GM18508 (cell line): ENCODE measurements at regions not wholly inside any gene's neighbourhood (a gene's known extent, or its start where the extent isn't known, plus 50 kb on each side); places are given as distances from the start of the nearest gene placed in this dataset.
"Not testable (repeated sequence)": the region's sequence is repeated elsewhere in the genome, so short reads cannot be mapped to it uniquely, and the experiment has no call there.

Experiments used
- ATAC-seq: cut with Tn5 transposase; IDR thresholded peaks from one replicate; pipeline ENCODE4 v1.9.1; 2021; ENCODE audit warnings: moderate number of reproducible peaks; ENCODE audit not compliant: insufficient read depth, unreplicated experiment

DNA sequence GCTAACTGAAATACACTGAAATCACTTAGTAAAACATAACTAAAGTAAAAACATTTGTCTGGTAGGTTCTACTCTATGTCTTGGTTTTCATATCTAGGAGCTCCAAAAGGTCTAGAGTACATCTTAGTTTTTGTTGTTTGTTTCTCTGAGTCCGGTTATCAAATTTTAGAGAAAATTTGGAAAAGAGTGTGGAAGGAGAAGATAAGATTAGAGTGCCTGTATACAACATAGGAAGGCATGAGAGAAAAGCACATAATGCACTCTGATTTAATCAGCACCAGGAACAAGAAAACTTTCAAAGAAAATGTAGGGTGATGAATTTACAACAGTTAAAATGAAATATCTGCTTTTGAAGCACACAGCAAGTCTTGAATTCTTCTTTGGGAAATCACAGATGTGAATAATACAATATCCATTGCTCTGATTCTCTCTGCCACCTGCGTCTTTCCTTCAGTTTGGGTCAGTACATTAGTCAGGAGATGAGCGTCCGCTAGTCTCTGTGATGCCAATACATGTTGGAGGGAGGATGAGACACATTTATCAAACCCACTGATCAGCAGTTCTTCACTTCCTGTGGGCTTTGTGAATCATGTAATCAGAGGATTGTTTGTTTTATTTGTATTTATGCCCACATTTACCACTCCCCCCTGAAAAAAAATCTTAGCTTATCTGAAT is 477.8 kb upstream of the GCFC2 start:
- ATAC-seq, result no peak

DNA sequence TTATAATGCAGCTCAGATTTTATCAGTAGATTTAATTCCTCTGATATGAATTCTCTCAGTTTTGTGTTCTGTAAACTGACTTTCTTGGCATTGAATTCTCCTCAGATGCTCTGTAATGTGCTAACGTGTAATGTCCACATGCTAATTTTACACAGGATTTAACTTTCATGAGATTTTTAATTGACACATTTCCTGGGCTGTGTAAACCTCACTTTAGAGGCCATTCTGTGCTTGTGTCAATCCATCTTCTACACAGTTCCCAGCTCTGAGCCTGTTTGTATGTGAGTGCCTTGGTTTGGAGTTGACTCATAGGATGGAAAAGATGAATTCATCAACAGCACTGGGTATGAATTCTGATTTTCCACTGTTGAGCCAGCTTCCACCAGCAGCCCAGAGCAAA is 476.7 kb upstream of the GCFC2 start:
- no peak for ATAC-seq

DNA sequence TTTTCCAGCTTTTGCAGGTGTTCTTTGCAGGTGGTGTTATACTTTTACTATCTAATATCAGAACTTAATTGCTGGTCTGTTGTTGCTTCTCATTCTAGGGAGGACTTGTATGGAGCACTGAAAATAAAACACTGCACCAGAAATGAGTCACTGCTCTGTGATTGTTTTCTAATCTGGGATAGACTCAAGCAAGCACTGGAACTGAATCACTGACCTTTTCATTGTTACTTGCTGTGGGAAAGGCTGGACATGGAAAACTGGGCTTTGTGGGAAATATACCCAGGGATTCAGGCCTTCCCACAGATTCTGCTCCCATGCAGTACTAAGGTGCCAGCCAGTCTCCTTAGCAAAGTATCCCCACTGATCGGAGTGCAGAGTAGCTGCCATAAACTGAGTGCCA is 470.0 kb upstream of the GCFC2 start:
- no peak for ATAC-seq

DNA sequence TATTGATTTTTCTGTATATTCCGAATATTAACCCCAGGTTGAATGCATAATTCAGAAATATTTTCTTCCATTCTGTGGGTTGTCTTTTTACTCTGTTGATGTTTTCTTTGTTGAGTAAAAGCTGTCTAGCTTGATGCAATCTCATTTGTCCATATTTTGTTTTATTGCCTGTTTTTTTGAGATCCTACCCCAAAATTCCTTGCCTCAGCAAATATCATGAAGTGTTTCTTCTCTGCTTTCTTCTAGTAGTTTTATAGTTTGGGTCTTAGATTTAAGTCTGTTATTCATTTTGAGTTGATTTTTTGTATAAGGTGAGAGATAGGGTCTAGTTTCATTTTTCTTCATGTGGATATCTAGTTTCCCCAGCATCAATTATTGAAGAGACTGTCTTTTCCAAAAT is 467.9 kb upstream of the GCFC2 start:
- ATAC-seq, result no peak

DNA sequence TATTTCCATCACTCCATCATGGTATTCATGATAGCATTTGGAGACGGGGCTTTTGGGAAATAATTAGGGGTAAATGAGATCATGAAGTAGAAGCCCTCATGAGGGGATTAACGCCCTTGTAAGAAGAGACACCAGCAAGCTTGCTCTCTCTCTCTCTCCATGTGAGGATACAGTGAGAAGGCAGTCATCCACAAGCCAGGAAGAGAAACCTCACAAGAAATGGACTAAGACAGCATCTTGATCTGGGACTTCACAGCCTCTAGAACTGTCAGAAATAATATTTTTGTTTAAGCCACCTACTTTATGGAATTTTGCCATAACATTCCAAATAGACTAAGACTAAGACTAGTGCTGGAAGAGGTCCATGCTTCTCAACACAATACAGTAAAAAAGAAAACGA is 464.6 kb upstream of the GCFC2 start:
- no peak for ATAC-seq

DNA sequence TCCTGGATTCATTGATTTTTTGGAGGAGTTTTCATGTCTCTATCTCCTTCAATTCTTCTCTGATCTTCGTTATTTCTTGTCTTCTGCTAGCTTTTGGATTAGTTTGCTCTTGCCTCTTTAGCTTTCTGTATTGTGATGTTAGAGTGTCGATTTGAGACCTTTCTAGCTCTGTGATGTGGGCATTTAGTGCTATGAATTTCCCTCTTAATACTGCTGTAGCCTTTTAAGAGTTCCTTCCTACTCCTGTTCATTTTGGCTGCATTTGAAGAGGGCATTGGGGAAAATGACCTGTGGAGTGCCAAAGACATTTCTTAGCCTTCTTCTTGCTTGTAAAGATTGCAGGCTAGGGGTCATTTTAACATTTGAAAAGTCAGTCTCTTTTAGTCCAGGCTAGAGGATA is 463.8 kb upstream of the GCFC2 start:
- no peak for ATAC-seq

DNA sequence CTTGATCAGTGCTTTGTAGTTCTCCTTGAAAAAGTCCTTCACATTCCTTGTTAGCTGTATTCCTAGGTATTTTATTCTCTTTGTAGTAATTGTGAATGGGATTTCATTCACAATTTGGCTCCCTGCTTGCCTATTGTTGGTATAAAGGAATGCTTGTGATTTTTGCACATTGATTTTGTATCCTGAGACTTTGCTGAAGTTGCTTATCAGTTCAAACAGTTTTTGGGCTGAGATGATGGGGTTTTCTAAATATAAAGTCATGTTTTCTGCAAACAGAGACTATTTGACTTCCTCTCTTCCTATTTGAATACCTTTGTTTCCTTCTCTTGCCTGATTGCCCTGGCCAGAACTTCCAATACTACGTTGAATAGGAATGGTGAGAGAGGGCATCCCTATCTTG is 462.5 kb upstream of the GCFC2 start:
- ATAC-seq, result not testable (repeated sequence)

DNA sequence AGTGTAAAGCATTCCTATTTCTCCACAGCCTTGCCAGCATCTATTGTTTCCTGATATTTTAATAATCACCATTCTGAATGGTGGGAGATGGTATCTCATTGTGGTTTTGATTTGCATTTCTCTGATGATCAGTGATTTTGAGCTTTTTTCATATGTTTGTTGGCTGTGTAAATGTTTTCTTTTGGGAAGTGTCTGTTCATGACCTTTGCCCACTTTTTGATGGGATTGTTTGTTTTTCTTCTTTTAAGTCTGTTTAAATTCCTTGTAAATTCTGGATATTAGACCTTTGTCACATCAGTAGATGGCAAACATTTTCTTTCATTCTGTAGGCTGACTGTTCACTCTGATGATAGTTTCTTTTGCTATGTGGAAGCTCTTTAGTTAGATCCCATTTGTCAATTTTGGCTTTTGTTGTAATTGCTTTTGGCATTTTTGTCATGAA is 461.5 kb upstream of the GCFC2 start:
- not testable (repeated sequence) for ATAC-seq

DNA sequence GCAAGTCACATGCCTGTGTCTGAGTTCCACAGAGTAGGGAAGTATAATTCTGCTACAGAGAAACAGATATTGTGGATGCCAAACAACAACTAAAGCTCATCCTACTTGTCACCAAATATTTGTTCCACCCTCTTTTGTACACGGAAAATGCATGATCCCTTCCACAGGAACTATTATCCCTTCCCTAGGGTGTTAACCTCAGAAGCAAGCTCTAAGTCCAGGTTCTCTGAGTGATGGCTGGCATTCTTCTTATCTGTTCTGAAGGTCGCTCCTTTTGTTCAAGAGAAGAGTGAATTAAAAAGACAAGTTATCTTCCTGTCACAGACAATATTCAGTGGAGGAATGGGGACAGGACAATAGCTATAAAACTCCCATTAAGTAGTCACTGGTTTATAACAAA is 460.1 kb upstream of the GCFC2 start:
- ATAC-seq, result no peak

DNA sequence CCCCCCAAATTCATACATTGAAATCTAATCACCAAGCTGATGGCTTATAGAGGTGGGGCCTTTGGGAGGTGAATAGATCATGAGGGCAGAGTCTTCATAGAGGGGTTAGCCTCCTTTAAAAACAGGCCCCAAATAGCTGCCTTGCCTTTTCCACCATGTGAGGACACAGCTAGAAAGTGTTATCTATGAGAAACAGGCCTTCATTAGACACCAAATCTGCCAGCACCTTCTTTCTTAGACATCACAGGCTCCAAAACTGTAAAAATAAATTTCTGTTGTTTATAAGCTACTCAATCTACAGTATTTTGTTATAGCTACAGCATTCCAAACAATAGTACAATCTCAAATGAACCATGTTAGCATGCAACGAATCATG is 459.3 kb upstream of the GCFC2 start:
- ATAC-seq, result no peak

DNA sequence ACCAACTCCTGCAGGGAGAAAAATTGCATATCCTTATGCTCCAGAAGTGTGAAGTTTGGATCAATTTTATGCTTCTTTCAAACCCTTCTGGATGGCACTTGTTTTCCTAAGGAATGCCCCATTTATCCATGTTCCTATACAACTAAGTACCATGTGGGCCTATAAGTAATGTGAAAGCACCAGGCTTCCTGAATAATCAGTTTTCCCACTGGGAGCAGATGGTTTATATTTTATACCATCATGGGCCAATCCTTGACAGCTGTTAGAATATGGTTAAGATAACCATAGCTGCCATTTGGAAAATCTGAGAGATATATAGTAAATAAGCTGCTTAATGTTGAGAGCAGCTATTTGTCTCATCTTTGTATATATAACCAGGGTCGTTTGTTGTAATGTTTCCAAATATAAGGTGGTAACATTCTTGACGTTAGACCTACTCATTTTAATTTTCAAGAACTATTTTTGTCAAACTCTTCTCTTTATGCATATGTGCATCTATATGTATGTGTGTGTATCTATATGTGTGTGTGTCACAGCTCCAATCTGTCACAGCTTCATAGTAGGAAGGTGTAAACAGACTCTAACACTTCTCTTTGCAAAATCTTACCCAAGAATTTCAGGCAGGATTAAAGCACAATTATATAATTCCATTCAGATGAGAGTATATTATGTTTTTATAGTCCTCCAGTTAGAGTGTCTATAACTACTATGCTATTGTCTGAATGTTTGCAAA is 458.7 kb upstream of the GCFC2 start:
- ATAC-seq, result no peak

DNA sequence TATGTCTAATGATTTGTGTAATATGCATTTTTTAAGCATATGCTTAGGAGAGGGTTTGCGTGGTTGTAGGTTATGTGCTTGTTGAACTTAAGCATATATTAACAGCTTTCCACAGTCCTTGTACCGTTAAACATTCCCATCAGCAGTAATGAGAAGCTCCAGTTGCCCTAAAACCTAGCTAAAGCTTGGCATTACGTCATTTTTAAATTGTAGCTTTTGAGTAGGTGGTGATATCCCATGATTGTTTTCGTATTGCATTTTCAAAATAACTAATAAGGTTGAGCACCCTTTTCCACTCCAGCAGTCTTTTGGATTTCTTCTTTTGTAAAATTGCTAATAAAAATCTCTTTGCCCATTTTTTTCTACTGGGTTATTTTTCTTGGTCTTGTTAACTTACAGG is 453.1 kb upstream of the GCFC2 start:
- ATAC-seq, result no peak

DNA sequence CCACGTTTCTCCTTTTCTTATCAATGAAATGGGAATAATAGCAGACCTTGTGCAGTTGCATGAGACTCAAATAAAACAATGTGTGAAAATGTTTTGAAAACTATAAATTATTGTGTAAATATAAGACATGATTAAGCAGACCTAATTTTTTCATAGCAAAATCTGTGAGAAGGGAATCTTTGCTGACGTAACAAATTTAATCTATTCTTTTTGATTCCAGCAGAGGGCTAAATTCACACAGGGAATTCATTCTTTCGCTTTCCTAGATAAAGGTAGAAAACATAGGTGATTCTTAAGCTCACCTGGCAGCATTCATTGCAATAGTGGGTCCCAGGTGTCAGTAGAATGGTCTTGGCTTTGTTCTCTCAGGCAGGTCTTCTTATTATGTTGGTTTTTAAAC is 450.0 kb upstream of the GCFC2 start:
- no peak for ATAC-seq

DNA sequence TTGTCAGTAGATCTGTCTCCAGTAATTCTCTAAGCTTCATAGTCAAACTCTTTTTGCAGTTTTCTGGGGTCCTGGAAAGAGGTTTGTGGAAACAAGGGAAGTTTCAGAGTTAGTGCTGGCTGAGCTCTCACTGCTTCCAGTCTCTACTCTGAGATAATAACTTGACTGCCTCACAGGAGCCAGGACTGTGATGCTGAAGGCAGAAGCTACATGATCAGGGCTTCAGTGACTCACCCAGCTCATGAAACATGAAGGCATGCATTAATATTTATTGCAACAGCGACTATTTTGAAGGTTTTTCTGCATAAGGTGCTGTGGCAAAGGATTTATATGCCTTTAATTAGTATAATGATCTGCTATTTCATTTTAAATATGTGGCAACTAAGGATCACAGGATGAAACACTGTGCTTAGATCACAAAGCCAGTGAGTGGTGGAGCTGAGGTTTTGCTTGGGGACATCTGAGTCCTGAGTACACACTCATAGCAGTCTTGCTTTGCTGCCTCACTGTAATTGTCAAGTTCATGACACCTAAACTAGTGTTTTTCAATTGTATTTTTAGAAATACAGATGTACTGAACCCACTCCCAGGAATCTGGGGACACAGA is 448.4 kb upstream of the GCFC2 start:
- ATAC-seq, result no peak

DNA sequence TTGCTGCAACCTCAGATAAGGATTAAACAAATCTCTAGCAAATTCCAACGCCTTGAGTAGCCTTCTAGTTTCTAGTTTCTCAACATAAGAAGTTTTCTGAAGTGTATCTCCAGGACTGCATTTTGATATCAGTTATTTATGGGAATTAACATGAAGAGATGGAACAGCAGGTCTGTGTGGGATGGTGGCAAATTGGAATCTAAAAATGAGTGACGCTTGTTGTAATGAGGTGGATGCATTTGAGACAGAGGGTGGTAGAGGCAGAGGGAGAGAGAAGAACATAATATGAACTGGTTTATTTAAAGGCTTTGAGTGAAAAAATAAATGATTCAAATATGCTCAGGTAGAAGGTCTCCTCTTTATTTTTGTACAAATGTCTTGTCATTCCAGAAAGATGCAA is 446.8 kb upstream of the GCFC2 start:
- ATAC-seq, result no peak

DNA sequence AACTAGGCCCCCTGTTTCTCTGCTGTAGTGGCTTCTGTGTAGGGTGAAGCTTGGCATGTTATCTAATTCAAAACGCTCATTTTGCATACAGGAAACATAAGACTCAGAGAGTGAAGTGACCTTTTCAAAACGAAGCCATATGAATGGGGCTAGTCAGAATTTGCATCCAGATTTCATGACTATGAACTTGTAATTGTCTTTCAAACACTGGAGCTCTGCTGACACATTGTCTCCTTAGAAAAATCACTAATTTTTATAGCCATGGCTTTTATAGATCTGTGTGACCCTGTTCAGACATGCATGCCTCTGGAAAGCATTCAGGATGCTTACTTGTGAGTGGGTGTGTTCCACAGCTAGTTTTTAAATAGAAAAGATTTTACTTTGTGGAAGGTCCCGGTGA is 444.3 kb upstream of the GCFC2 start:
- ATAC-seq, result no peak

DNA sequence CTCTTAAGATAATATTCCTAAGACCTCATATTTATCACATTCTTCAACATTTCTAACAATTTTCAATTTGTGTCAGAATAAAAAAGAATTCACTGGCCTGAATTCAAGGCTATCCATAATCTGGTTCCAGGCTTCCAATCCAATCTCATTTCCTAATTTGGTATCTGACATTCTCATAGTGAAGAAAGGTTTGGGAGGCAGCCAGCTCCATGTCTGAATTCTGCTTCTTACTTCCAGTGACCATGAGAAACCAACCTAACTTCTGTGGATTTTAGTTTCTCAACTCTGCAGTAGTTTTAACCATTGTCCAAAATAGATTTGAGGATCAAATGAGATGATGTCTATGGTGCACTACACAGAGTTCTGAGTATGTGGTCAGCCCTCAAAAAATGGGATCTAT is 439.1 kb upstream of the GCFC2 start:
- ATAC-seq, result no peak

DNA sequence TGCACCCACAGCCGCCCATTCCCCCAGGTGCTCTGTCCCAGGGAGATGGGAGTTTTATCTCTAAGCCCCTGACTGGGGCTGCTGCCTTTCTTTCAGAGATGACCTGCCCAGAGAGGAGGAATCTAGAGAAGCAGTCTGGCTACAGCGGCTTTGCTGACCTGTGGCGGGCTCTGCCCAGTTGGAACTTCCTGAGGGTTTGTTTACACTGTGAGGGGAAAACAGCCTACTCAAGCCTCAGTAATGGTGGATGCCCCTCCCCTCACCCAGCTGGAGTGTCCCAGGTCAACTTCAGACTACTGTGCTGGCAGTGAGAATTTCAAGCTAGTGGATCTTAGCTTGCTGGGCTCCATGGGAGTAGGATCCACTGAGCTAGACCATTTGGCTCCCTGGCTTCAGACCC is 428.6 kb upstream of the GCFC2 start:
- ATAC-seq, result not testable (repeated sequence)

DNA sequence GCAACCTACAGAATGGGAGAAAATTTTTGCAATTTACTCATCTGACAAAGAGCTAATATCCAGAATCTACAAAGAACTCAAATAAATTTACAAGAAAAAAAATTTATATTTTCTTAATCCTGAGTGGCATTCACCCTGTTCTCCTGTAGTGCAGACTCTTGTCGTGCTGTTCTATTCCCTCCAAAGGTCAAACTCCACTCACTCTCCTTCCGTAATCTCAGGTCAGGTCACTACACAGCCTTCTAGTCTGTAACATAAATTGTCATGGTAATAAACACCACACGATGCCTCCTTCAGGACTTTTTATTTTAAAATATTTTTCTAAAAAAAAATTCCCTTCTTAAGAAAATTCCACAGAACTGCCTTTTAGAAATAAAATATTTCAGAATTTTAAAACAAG is 417.9 kb upstream of the GCFC2 start:
- no peak for ATAC-seq

DNA sequence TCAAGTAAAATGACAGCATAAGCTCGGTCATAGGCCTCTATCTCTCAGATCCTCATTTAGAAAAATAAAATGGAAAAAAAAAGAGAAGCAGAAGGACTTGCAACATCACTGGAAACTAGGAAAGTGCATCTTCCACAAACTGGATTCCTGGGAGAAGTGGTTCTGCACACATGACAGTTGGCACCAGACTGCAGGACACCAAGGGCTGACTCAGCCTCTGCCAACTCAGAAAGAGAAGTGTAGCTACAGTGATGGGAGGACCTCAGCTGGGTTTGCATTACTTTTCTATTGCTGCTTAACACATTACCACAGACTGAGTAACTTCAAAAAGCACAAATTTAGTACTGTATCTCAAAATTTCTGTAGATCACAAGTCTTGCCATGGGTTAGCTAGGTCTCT is 409.5 kb upstream of the GCFC2 start:
- ATAC-seq, result no peak

DNA sequence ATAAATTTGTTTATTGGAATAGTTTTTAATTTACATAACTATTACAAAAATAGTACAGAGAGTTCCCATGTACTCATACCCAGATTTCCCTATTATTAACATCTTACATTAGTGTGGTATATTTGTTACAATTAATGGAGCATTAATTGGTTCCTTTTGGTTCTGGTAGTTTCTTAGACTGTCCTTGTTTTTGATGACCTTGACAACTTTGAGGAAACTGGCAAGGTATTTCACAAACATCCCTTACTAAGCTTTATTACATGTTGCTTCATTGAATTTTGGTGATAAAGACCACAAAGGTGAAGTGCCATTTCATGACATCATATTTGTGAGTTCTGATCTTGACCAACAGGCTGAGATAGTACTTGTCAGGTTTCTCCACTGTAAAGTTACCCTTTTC is 379.0 kb upstream of the GCFC2 start:
- no peak for ATAC-seq

DNA sequence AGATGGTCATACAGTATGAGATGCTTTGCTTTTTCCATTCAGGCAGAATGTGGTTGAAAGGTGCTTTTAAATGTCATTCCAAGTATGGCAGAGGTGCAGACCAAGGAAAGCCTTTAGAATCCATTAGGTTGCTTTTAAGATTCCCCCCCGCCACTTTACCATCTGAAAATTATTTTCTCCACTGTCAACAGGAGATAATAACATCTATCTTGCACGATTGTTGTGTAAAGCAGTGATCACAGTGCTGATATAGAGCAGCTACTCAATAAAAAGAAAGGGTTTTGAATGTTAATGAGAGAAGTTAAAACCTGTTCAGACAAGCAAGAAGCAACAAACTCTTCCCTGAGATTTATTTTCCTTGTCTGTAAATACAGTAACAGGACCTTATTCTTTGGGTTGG is 372.5 kb upstream of the GCFC2 start:
- no peak for ATAC-seq
